H4 (cell line): ENCODE measurements at regions not wholly inside any gene's neighbourhood (a gene's known extent, or its start where the extent isn't known, plus 50 kb on each side); places are given as distances from the start of the nearest gene placed in this dataset.

ENCODE experiments used
- DNase-seq: peaks from one replicate; pipeline ENCODE4 v3.0.0-alpha.2; 2015; ENCODE audit warnings: low spot score

DNA sequence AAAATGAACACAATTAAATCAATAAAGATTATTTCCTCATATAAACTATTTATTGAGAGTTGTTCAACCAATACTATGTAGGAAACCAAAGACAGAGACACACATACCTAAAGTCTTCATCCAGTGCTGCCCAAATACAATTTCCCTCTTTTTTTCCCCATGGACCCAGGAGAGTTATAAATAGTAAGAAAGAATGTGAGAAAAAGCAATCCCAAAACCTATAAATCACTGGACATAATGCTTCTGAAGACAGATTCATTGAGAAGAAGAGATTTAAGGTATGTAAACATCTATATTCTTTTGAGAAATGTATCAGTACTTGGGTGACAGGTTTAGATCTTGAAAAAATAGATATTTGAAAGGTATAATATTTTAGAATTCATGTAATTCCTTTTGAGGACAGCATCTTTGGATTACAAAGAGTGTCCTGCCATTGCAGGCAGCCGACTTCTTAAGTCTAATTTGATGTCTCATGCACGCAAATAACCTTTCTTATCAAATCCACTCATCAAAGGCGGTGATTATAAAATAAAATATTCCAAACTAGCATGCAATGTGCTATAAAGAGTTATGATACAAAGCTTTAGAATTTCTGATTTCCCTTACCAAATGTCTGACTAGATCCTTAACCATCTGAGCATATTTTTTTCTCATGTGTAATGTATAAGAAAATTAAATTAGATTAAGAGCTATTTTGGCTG lies 739.4 kb downstream of the LIG4 start:
- no peak for DNase-seq

DNA sequence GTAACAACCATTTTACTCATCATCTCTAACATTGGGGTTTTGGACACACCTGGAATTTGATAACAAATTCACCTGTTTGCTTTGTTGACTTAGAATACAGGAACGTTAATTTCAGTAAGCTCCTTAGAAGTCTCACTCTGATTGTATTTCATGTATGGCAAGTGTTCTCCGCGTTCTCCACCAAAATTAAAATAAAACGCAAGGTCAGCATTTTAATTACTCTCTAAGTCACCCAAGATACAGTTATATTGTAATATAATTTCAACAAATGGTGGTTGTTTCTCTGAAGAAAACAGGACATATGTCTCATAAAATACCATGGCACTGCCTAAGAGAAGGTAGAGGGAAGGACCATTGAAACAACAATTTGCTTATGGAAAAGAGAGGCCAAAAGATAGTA lies 742.1 kb downstream of the LIG4 start:
- DNase-seq = no peak

DNA sequence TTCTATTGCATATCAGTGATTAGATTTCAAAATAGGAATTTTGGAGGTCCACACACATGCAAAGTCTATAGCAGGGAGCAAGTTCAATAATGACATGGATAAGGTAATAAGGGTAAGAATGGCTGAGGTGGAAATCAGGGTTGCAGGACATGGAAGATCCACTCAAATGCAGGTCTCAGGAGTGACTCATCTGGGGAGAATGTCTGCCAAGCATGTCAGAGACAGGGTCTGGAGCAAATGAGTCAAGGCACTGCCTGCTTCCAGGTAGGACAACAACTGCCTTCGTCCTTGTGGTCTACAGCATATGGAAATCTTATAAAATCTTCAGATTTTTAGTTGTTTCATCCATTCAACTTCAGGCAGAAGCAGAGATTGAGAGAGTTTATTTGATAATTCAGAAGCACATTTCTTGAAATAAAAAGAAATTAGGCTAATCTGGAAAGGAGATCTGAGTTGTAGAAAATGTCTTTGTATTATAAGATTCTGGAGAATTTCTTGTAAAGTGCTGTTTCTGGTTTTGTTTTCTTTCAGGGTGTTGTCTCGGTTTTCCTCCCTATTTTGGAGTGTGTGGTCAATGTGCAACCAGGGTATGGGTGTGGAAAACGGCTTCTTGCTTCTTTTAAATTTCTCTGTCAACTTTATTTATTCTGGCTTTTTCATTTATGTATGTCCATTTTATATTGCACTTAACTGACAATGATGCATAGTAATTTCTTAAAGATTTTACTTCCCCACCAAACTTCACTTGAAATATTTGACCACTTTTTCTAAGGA lies 748.8 kb downstream of the LIG4 start:
- DNase-seq = peak; percentile 13

DNA sequence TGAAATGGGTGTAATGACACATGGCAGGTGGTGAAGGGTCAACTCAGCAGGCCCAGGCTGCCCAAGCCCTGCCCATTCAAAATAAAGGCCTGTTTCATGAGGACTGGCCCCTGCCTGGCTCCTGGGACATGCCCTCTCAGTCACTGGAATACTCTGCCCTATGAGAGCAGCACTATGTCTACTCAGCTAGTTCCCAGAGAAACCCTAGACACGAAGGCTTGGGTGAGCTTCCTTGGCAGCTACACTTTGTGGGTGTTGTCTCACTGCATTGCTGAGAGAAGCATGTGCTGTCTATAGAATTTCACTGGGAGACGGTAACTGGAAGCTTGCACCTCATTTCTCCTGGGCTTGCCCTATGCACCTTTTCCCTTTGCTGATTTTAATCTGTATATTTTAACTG lies 752.8 kb downstream of the LIG4 start:
- no peak for DNase-seq

DNA sequence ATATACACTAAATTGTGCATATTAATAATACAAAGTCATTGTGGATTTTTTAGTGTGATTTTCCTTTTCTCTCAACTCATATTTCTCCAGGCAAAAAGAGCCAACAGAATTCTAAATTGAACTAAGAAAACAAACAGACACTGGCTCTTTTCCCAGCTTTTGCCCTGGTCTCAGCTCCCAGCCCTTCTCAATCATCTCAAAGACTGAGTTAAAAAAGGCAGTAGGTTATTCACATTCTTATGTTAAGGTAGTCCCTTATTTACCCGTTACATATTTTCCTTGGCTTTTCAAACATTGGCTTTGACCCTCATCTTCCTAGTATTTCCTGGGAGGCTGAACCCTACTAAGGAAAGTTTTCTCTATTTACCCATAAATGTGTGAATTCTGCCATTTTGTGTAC lies 753.6 kb downstream of the LIG4 start:
- DNase-seq = no peak

DNA sequence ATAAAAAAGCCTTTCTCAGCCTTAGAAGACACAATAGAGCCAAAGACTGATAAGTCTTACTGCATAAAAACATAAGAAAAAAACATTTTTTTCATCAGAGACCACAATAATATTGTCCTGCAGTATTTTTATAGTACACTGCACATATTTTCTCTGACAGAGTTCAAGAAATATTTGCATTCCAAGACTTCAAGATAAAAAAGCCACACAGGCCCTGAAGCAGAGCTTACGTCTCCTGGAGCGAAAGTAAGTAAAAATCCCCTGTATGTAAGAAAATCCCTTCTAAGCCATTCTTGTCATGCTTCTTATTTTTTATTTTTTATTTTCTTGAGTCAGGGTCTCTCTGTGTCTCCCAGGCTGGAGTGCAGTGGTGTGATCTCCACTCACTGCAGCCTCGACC lies 755.9 kb downstream of the LIG4 start:
- no peak for DNase-seq

DNA sequence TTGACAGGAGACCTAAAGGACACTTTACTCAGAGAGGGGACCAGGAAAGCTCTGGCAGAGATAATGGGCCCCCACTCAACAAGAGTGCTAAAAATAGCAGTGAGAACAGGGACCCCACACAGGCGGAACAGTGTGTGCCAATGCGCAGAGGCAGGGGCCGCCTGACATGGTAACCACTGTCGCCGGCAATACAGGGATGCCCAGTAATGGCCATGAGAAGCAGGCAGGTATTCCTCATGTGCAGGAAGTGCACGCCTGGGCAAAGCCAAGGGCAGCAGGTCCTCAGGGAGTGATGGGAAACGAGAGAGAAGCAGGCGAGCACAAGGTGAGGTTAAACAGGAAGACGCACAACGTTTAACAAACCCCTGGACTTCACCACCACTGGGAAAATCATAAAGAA lies 757.1 kb downstream of the LIG4 start:
- no peak for DNase-seq

DNA sequence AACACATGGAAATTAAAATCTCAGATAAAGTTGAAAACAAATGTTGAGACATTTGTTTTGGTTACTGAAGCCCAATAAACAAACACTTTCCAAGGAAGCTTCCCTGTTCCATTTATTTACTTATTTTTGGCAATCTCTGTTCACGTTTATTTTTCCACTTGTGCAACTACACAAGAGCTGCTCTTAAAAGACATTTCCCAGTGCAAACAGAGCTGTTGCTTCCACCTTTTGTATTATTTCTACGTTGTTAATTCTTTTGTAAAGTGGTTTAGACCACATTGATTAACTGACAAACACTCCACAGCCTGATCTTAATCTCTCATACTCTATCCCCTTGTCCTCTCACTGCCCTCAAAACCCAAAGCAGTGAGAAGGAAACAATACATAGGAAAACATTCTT lies 757.6 kb downstream of the LIG4 start:
- DNase-seq = no peak

DNA sequence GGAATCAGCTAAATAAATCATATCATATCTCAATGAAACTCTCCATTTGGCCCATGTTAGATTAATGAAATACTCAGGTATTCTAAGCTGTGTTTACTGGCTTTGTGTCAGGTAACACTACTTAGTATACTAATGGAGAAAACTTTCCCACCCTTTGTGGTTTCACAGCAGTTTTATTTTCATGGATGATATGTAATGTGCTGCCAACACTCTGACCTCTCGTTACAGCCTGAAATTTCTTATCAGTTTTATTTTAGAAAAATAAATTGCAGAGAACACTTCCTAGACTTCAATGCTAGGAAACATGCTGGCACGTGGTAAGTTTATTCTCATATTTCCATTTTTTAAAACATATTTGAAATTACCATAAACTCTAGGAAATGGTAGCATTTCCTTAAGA lies 758.9 kb downstream of the LIG4 start:
- DNase-seq = no peak

DNA sequence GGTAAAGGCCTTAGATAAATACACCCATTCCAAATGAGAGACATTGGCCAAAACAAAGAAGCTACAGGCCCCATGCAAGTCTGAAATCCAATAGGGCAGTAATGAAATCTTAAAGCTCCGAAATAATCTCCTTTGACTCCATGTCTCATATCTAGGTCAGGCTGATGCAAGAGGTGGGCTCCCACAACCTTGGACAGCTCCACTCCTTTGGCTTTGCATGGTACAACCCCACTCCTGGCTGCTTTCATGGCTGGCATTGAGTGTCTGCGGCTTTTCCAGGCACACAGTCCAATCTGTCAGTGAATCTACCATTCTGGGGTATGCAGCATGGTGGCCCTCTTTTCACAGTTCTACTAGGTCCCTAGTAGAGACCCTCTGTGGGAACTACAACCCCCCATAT lies 762.5 kb downstream of the LIG4 start:
- no peak for DNase-seq

DNA sequence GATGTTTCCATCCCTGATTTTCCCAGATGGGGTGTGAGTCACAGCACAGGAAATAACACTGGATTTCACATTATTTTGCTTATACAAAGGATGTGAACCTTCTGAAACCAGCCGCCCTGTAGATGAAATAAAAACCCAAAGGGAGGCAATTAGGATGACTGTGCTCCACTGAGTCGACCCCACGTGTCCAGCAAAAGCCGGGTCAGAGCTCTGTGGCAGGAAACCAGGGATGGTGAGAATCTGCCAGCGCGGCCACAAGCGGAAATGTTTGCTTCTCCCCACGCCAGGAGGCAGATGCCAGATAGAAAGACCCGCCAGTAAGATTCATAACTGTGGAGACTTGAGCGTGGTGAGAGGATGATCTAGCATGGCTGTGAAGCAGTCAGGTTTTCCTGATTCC lies 764.4 kb downstream of the LIG4 start:
- peak; percentile 90 for DNase-seq

DNA sequence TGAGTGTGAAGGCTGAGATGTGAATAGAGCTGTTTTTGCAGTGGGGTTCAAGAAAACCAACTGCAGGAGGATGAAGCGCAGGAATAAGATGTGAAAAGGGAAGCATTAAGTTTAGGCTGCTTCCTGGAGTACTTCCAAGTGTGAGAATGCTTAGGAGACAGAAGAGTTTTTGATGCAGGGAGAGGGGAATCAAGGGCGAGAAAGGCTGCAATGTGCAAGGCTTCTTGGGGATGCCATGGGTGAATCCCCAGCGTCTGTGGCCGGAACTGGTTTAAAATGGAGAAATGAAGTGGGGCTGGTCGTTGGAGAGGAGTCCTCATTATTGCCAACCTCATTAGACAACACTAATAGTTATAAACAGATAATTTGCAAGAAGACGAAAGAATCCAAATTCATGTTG lies 764.9 kb downstream of the LIG4 start:
- peak; percentile 9 for DNase-seq

DNA sequence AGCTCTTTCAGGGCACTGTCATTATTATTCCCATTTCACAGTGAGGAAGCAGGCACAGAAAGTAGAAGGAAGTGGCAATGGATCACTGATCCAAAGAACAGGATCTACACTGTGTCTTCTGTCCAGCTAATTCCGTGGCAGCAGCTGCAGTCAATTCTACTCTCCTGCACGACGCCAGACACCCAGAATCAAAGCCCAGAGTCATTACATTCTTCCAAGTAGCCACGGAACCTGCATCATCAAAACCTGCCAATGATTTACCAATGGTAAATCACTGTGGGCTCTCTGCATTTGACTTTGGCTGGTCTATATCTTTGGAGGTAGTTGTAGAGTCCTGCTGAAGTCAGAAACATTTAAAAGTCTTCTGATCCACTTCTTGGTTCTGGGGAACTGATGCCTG lies 767.7 kb downstream of the LIG4 start:
- DNase-seq = no peak

DNA sequence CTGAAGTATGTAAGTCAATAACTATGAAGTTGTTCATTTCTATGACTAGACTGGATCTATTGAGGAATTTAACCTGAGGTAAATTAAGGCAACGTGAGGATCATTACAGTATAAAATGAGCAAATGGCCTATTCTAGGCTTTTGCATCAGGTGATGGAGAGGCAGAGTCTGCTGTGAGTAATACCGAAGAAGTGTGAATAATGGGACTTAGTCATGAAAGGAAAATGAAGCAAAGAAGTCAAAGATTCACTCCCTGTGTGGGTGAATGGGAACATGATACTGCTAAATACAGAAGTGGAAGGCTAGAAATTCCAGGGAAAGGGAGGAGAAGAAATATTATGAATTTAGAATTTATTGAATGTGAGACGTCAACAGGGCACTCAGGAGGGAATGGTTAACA lies 774.1 kb downstream of the LIG4 start:
- DNase-seq = no peak

DNA sequence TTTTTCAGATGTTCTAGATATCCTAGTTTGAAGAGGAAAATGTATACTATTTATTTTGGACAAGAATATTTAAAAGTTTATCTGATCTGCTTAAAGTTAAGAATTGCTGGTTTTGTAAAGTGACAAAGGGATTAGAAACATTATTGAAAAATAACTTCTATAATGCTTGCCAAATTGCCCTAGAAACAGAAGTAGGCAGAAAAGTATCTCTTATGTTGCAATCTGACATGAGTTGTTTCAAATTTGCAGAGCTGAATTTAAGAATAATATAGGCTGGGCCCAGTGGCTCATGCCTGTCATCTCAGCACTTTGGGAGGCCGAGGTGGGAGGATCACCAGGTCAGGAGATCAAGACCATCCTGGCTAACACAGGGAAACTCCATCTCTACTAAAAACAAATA lies 777.1 kb downstream of the LIG4 start:
- DNase-seq = no peak

DNA sequence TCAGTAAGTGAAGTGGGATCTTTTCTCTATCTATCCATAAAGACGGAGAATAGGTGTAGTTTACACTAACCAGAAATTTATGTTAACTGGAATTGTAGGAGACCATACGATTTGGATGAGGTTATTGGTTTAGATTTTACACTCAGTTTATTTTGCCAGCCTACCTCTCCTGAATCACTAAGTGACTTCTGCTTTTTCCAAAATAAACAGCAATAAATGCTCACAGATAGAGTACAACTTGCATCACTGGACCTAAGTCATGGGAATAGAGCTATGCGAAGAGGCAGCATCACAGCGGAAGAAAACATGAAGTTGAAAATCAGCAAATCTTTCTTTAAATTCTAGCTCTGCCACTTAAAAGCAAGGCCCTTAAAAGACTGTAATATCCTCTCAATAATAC lies 781.0 kb downstream of the LIG4 start:
- no peak for DNase-seq

DNA sequence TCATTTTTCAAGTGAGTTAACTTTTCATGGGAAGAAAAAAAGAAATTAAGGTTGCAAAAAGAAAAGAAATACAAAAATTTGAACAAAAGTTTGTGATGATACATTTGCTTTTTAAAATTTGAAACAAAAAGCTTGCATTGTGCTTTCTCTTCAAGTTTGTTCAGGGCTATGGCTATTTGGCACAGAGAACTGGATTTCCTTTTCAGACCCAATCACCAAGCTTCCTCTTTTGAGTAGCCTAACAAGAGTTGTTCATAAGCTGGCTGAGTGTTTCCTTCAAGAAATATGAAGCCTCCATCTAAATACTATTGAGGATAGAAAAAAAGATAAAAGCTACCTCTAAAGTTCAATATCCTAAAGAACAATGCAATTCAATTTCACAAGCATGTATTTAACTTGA lies 787.8 kb downstream of the LIG4 start:
- DNase-seq = no peak

DNA sequence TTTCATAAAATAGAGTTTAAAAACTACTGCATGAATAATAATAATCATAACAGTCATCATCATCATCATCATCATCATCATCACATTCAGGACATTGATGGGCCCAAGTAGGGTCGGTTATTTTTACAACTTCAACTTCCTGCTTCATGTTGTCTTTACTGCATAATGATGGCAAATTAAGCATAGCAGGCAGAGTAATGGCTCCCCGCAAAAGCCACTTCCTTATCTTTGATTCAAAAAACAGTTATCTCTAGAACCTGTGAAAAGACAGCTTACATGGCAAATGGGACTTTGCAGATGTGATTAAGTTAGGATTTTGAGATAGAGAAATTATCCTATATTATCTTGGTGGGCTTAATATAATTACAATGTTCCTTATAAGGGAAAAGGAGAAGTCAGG lies 792.9 kb downstream of the LIG4 start:
- DNase-seq = no peak

DNA sequence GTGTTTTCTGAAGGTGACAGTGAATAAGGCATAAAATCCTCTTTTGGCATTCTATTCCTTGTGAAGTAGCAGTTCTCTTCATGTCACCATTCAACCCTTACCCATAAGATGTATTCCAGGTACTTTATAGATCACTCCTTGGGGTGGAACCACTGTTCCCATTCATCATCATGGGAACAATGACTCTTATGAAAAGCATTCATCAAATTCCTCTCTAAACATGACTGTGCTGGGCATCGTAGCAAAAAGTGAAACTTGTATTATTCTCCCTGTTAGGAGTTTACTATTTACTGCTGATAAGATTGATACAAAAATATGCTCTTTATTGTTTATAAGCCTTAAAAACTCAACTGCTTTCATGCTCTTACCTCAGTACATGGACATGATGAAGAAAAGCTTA lies 793.4 kb downstream of the LIG4 start:
- DNase-seq = no peak

DNA sequence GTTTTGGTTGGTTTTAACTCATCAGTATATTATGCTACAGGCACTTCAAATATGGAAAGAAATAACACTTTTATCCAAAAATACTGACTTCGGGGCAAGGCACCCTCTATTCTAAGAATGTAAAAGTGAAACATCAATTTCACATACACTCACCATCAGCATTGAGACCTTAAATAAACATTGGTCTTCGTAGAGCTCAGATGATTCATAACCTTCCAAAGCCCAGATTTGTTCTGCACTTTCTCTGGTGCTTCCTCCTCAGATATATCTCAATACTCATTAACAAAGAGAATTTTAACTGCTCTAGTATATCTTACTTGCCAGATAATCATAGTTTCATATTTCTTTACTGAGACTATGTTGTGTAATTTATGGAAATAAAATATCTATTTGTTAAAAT lies 794.3 kb downstream of the LIG4 start:
- peak; percentile 6 for DNase-seq

DNA sequence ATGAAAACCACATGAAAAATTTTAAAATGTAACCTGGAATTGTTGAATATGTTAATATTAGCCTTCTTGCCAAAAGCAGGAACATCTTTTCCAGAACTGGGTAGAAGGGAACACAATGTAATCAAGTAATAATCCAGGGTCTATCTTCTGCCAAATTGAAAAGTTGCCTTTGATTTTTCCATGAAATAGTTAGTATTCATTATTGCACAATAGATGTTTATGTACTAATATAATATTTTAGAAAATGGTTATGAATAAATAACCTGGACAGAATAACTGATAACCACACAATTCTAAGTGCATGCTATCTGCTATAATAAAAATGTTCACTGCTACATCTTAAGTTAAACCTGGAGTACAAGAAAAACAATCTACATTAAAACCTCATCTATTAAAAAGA lies 802.3 kb downstream of the LIG4 start:
- no peak for DNase-seq

DNA sequence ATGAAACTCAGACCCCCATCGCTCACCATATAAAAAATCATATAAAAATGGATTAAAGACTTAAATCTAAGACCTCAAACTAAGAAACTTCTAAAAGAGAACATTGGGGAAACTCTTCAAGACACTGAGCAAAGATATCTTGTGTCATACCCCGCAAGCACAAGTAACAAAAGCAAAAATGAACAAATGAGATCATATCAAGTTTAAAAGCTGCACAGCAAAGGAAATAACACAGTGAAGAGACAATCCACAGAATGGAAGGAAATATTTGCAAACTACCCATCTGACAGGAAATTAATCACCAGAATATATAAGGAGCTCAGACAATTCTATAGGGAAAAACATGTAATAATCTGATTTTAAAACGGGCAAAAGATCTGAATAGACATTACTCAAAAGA lies 808.3 kb downstream of the LIG4 start:
- no peak for DNase-seq

DNA sequence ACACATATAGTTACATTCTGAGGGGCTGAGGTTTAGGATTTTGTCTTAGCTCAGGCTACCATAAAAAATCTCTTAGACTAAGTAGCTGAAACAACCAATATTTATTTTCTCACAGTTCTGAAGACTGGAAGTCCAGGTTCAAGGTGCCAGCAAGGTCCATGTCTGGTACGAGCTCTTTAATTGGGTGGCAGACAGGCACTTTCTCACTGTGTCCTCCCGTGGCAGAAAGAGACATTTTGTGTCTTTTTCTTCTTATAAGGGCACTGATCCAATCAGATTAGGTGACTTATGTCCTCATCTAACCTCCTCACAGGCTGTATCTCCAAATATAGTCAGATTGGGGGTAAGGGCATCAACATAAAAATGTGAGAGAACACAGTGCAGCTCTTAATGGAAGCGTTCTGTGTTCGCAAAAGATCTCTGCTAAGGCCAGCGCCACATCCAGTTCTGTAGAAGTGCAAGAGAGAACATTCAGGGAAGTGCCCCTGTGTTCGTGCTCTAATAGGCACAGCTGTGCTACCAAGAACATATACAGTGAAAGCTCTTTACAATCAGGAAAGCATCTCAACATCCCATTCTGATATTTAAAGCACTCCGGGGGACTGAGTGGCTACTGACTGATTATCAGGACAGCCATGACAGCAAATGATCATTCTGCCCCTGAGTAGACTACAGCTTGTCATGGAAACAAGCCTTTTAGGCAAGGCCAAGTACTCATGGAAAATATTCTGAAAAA lies 819.2 kb downstream of the LIG4 start:
- no peak for DNase-seq
